ENCODE measurements at regions not wholly inside any gene's neighbourhood (a gene's known extent, or its start where the extent isn't known, plus 50 kb on each side); places are given as distances from the start of the nearest gene placed in this dataset.
A peak's percentile ranks its signal among the peaks of the same experiment; 100 is the strongest.

DNA sequence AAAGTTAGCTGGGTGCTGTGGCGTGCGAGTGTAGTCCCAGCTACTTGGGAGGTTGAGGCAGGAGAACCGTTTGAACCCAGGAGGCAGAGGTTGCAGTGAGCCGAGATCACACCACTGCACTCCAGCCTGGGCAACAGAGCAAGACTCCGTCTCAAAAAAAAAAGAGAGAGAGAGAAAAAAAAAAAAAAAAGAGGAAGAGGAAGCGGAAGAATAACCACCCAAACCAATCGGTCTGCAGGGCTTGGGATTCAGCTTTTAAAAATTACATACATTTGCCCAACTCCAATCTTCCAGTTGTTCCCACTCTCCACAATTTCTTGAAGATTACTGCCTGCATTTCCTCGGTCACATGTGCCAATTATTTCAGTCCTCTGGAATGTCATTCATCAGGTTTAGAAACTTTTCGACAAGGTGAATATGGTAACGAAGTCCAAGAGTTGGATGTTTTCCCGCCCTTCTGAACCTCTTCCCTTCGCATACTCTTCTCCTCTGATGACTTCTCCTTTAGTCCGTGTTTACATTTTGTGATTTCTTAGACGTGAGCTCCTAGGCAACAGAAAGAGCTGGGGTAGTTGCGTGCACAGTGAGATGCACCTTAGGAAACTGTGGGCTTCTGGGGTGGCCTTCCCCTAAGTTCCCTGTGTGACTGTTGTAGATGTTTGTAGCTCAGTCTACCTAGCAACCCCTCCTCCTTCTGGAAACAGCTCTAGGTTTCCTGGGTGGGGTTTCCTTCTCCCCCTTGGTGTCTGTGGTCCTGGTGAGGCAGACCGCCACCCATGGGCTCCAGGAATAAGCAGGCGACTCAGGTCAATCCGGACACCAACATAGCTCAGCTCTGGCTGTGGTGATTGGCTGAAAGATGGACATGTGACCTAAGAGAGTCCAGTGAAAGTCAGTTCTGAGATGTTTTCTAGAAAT is 63.0 kb upstream of the NCOA3 start:
- no peaks in the 10 kb centered on the region for H3K27me3 Mint-ChIP-seq
- no peaks in the 10 kb centered on the region for H4K20me1 ChIP-seq (ENCODE audit: control insufficient read depth, insufficient read depth, low read length, poor library complexity, severe bottlenecking)
- ATAC-seq (ENCODE audit: low read depth) (peak; percentile 70), DNase-seq (peak; percentile 87)
- no peaks in the 10 kb centered on the region for H3K9me3 Mint-ChIP-seq (ENCODE audit: insufficient read depth)
- peak overlapping the region; percentile 40 for H3K9ac ChIP-seq (ENCODE audit: low read length)
- H2AFZ ChIP-seq (ENCODE audit: insufficient read depth, low read depth, low read length, poor library complexity, severe bottlenecking), result peak overlapping the region; percentile 27
- H3K4me1 Mint-ChIP-seq, result peaks cover 48% of the 10 kb centered on the region
- H3K4me1 ChIP-seq (ENCODE audit: control insufficient read depth in 2 of 2, insufficient read depth in 2 of 2, low read length in 2 of 2), result peaks cover 41 to 57% of the 10 kb centered on the region in 2 donors
- H3K79me2 ChIP-seq (ENCODE audit: control insufficient read depth, insufficient read depth, low read length), result peaks cover 18% of the 10 kb centered on the region
- H3K27ac Mint-ChIP-seq, result peak overlapping the region; percentile 90
- peak overlapping the region; percentile 61 for H3K4me3 Mint-ChIP-seq
- peak overlapping the region; percentile 60 for H3K4me2 ChIP-seq (replicated peaks; ENCODE audit: low read depth, low read length, poor library complexity, severe bottlenecking)
- peak overlapping the region; percentile 87 to 88 for H3K27ac ChIP-seq (ENCODE audit: low read length in 2 of 2)
- CTCF ChIA-PET, result interaction anchor here (0.6 to 3.3 kb wide), 14 partner anchors 13 to 182 kb away, joined by 3 to 34 read pairs (median 4); no protein-coding TSS in a partner anchor
- 100% methylated on average over 1 of the region's 18 CpGs for WGBS (ENCODE audit: insufficient coverage)
- intact Hi-C loops (cut with micrococcal nuclease), result loop anchor here (1.0 to 5.0 kb wide), 5 partner anchors 22 to 64 kb away; partner anchors contain the start of gene NCOA3
- POLR2A ChIA-PET, result interaction anchor here (0.6 to 7.4 kb wide), 11 partner anchors 11 to 202 kb away, joined by 4 to 114 read pairs (median 9); partner anchors contain the start of gene NCOA3
- H3K9me3 ChIP-seq (ENCODE audit: control extremely low read depth in 1 of 3, control insufficient read depth in 2 of 3, insufficient read depth in 1 of 3, low read length in 2 of 3), result peaks cover 0 to 12% (median 0%) of the 10 kb centered on the region in 3 donors
- H3K36me3 ChIP-seq (replicated peaks in 1 of 2; ENCODE audit: control extremely low read depth in 1 of 2, control insufficient read depth in 1 of 2, extremely low read depth in 1 of 2, insufficient read depth in 2 of 2, low read length in 1 of 2), result no peaks in the 10 kb centered on the region
- no peaks in the 10 kb centered on the region for H3K27me3 ChIP-seq (replicated peaks in 1 of 4; ENCODE audit: control extremely low read depth in 1 of 4, control insufficient read depth in 3 of 4, insufficient read depth in 4 of 4, low read length in 3 of 4)
- H3K4me3 ChIP-seq (ENCODE audit: control extremely low read depth in 1 of 5, extremely low read depth in 1 of 5, insufficient read depth in 1 of 5, low read depth in 2 of 5, low read length in 4 of 5), result peak overlapping the region in 1 of 5 experiments; percentile 11
- TF ChIP-seq EZH2 (IDR thresholded peaks at IDR 0.05; ENCODE audit: borderline replicate concordance, insufficient read depth, low read depth, low read length, poor library complexity, severe bottlenecking), result no peak
- TF ChIP-seq, protein P1, sequence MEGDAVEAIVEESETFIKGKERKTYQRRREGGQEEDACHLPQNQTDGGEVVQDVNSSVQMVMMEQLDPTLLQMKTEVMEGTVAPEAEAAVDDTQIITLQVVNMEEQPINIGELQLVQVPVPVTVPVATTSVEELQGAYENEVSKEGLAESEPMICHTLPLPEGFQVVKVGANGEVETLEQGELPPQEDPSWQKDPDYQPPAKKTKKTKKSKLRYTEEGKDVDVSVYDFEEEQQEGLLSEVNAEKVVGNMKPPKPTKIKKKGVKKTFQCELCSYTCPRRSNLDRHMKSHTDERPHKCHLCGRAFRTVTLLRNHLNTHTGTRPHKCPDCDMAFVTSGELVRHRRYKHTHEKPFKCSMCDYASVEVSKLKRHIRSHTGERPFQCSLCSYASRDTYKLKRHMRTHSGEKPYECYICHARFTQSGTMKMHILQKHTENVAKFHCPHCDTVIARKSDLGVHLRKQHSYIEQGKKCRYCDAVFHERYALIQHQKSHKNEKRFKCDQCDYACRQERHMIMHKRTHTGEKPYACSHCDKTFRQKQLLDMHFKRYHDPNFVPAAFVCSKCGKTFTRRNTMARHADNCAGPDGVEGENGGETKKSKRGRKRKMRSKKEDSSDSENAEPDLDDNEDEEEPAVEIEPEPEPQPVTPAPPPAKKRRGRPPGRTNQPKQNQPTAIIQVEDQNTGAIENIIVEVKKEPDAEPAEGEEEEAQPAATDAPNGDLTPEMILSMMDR (IDR thresholded peaks at IDR 0.05), result no peak

Data from B cell (primary cell).